Esophagus muscularis mucosa (tissue), 4 donors: ENCODE measurements at regions not wholly inside any gene's neighbourhood (a gene's known extent, or its start where the extent isn't known, plus 50 kb on each side); places are given as distances from the start of the nearest gene placed in this dataset.
A peak's percentile ranks its signal among the peaks of the same experiment; 100 is the strongest.
"Not testable (repeated sequence)": the region's sequence is repeated elsewhere in the genome, so short reads cannot be mapped to it uniquely, and the experiment has no call there.

Source experiments
- EP300 ChIP-seq: sonication (generic); formaldehyde crosslinking; IDR thresholded peaks from one replicate; pipeline ENCODE4 v1.6.1; 2017; ENCODE audit warnings: antibody characterized with exemption
- POLR2A ChIP-seq: fragments of 450-650 bp; IDR thresholded peaks from one replicate; pipeline ENCODE4 v1.6.1; 2017; ENCODE audit warnings: antibody characterized with exemption, moderate library complexity, mild to moderate bottlenecking, low read depth
- POLR2AphosphoS5 ChIP-seq, 2 donors: sonication (generic); formaldehyde crosslinking; IDR thresholded peaks; one replicate each; pipeline ENCODE4 v1.6.1; 2017; ENCODE audit warnings: antibody characterized with exemption in 2 of 2
- TF ChIP-seq, protein P1 (sequence below), 3 experiments: fragments of 200-600 bp in 2 of 3; fragments of 450-650 bp in 1 of 3; sonication (generic) in 2 of 3; IDR thresholded peaks; one replicate each; pipeline ENCODE4 v1.5.1; 2017 to 2019; ENCODE audit warnings: antibody characterized with exemption in 3 of 3, mild to moderate bottlenecking in 2 of 3, moderate library complexity in 1 of 3

- TF ChIP-seq, protein P1, sequence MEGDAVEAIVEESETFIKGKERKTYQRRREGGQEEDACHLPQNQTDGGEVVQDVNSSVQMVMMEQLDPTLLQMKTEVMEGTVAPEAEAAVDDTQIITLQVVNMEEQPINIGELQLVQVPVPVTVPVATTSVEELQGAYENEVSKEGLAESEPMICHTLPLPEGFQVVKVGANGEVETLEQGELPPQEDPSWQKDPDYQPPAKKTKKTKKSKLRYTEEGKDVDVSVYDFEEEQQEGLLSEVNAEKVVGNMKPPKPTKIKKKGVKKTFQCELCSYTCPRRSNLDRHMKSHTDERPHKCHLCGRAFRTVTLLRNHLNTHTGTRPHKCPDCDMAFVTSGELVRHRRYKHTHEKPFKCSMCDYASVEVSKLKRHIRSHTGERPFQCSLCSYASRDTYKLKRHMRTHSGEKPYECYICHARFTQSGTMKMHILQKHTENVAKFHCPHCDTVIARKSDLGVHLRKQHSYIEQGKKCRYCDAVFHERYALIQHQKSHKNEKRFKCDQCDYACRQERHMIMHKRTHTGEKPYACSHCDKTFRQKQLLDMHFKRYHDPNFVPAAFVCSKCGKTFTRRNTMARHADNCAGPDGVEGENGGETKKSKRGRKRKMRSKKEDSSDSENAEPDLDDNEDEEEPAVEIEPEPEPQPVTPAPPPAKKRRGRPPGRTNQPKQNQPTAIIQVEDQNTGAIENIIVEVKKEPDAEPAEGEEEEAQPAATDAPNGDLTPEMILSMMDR (IDR thresholded peaks at IDR 0.05) = peak; percentile 43 to 62 (median 54)
- TF ChIP-seq POLR2A; POLR2AphosphoS5 (IDR thresholded peaks at IDR 0.05); EP300: not testable (repeated sequence)
Observed at GRCh38 chr3:198167339-198168039, 207.5 kb downstream of the LMLN start.
